Colonic mucosa (tissue), 4 donors: ENCODE measurements at regions not wholly inside any gene's neighbourhood (a gene's known extent, or its start where the extent isn't known, plus 50 kb on each side); places are given as distances from the start of the nearest gene placed in this dataset.

Experiments used
- DNase-seq: peaks from one replicate; pipeline ENCODE4 v3.0.0-alpha.2; 2020
- H3K27ac ChIP-seq: fragments of 200-600 bp; one replicate; pipeline ENCODE4 v1.8.0; 2021
- H3K27me3 ChIP-seq: fragments of 200-600 bp; one replicate; pipeline ENCODE4 v1.8.0; 2021
- H3K36me3 ChIP-seq: fragments of 200-600 bp; one replicate; pipeline ENCODE4 v1.8.0; 2021
- H3K4me1 ChIP-seq: fragments of 200-600 bp; one replicate; pipeline ENCODE4 v1.8.0; 2021; ENCODE audit warnings: mild to moderate bottlenecking
- H3K4me3 ChIP-seq: fragments of 200-600 bp; one replicate; pipeline ENCODE4 v1.8.0; 2021
- H3K9ac ChIP-seq, 2 donors: one replicate each; pipeline ENCODE4 v1.7.0; 2013; ENCODE audit warnings: control low read depth in 2 of 2, low read depth in 2 of 2, low read length in 2 of 2
- H3K9me3 ChIP-seq: fragments of 200-600 bp; one replicate; pipeline ENCODE4 v1.8.0; 2021
- CTCF ChIP-seq: fragments of 200-600 bp; IDR thresholded peaks from one replicate; pipeline ENCODE4 v1.8.0; 2022; ENCODE audit warnings: antibody characterized with exemption, mild to moderate bottlenecking
- intact Hi-C: fragments of 100-400 bp; cut with DNase I; formaldehyde crosslinking; loops from one replicate; pipeline ENCODE4 v1.14.1; 2022
- donor health status: healthy.
- donor health status: DM: no; HTN: no; CAD: no.
- donor health status: DM: no; HTN: no; CAD: no.

GRCh38 chr2:157164891-157165290 lies 92.6 kb upstream of the GALNT5 start:
- intact Hi-C loops = no loop called here
- no peaks in the 10 kb centered on the region for H3K4me1 ChIP-seq
- no peaks in the 10 kb centered on the region for H3K36me3 ChIP-seq

GRCh38 chr2:157168501-157168900 lies 89.0 kb upstream of the GALNT5 start:
- Histone ChIP-seq H3K4me1 (no peaks in the 10 kb centered on the region), H3K9me3 (no peaks in the 10 kb centered on the region), H3K27ac (no peak overlapping the region), H3K36me3 (no peaks in the 10 kb centered on the region), H3K27me3 (no peaks in the 10 kb centered on the region), H3K9ac (no peak overlapping the region), H3K4me3 (no peak overlapping the region)
- intact Hi-C loops = no loop called here
- no peak for DNase-seq
- no peak for TF ChIP-seq CTCF

More at GRCh38 chr2:157164891-157165290, 92.6 kb upstream of the GALNT5 start:
- no peak for TF ChIP-seq CTCF
- Histone ChIP-seq H3K27ac (no peak overlapping the region), H3K9me3 (no peaks in the 10 kb centered on the region), H3K9ac (no peak overlapping the region), H3K27me3 (no peaks in the 10 kb centered on the region), H3K4me3 (no peak overlapping the region)
- no peak for DNase-seq

GRCh38 chr2:157169889-157170288 lies 87.6 kb upstream of the GALNT5 start:
- Histone ChIP-seq H3K27me3 (no peaks in the 10 kb centered on the region), H3K27ac (no peak overlapping the region)
- intact Hi-C loops = no loop called here

GRCh38 chr2:157170299-157170698 lies 87.2 kb upstream of the GALNT5 start:
- no peak for TF ChIP-seq CTCF
- intact Hi-C loops = no loop called here
- no peaks in the 10 kb centered on the region for H3K4me1 ChIP-seq
- no peaks in the 10 kb centered on the region for H3K36me3 ChIP-seq
- no peaks in the 10 kb centered on the region for H3K9me3 ChIP-seq
- H3K9ac ChIP-seq = no peak overlapping the region
- H3K4me3 ChIP-seq = no peak overlapping the region
- DNase-seq = no peak
- no peaks in the 10 kb centered on the region for H3K27me3 ChIP-seq
- H3K27ac ChIP-seq = no peak overlapping the region

More at GRCh38 chr2:157169889-157170288, 87.6 kb upstream of the GALNT5 start:
- DNase-seq = no peak
- no peak overlapping the region for H3K9ac ChIP-seq
- no peaks in the 10 kb centered on the region for H3K36me3 ChIP-seq
- no peak overlapping the region for H3K4me3 ChIP-seq
- no peaks in the 10 kb centered on the region for H3K4me1 ChIP-seq
- TF ChIP-seq CTCF = no peak
- H3K9me3 ChIP-seq = no peaks in the 10 kb centered on the region

- intact Hi-C loops = no loop called here
- no peak for DNase-seq
- Histone ChIP-seq H3K9ac (no peak overlapping the region), H3K27ac (no peak overlapping the region), H3K36me3 (no peaks in the 10 kb centered on the region), H3K9me3 (no peaks in the 10 kb centered on the region), H3K27me3 (no peaks in the 10 kb centered on the region), H3K4me1 (no peaks in the 10 kb centered on the region), H3K4me3 (no peak overlapping the region)
- no peak for TF ChIP-seq CTCF
Observed at GRCh38 chr2:157172239-157172638, 85.3 kb upstream of the GALNT5 start.
